Astrocyte (in vitro differentiated cells and primary cell): ENCODE measurements at regions not wholly inside any gene's neighbourhood (a gene's known extent, or its start where the extent isn't known, plus 50 kb on each side); places are given as distances from the start of the nearest gene placed in this dataset.

ENCODE experiments used
- EZH2 ChIP-seq: IDR thresholded peaks from 2 replicates; pipeline ENCODE4 v1.6.1; 2012; ENCODE audit warnings: mild to moderate bottlenecking, low read length, inconsistent platforms; ENCODE audit not compliant: insufficient read depth
- TF ChIP-seq, protein P1 (sequence below): IDR thresholded peaks from 2 replicates; pipeline ENCODE4 v1.5.1; 2011; ENCODE audit warnings: low read depth, mild to moderate bottlenecking, inconsistent platforms, low read length, moderate library complexity; ENCODE audit not compliant: insufficient read depth

DNA sequence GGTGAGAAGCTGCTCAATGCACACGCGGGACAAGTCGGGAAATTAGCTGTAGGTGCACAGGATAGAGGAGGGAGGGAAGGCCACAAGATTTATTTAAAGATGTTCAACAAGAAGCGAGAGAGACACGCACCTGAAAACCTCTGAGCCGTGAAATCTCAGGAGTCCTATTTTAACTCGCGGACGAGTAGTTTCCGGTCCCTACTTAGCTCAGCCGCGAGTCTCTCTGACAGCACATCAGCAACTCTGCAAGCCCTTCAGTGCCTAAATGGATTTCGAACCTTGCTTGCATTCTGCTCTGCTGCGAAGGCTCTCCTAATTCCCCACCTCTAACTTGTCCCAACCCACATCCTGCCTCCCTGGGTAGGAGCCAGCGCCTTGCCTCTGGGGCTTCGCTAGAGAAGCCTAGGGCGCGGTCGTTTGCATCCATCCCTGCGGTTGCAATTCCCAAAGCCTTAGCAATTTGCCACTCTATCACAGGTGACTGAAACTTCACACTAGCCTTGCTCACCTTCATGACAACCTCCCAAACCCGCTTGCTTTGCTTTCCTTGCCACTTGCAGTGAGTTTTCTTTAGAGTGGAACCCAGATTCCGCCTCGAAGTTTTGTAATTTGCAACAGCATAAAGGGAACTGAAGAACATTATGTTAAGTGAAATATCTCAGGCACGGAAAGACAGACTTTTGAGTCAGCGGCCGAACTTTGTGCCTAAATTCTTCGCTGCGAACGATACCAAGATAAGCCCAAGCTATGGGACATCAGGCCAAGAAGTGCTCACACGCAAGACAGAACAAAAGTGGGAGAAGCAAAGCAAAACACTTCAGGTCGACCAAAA is 202.8 kb downstream of the KDM5D start:
- TF ChIP-seq, protein P1, sequence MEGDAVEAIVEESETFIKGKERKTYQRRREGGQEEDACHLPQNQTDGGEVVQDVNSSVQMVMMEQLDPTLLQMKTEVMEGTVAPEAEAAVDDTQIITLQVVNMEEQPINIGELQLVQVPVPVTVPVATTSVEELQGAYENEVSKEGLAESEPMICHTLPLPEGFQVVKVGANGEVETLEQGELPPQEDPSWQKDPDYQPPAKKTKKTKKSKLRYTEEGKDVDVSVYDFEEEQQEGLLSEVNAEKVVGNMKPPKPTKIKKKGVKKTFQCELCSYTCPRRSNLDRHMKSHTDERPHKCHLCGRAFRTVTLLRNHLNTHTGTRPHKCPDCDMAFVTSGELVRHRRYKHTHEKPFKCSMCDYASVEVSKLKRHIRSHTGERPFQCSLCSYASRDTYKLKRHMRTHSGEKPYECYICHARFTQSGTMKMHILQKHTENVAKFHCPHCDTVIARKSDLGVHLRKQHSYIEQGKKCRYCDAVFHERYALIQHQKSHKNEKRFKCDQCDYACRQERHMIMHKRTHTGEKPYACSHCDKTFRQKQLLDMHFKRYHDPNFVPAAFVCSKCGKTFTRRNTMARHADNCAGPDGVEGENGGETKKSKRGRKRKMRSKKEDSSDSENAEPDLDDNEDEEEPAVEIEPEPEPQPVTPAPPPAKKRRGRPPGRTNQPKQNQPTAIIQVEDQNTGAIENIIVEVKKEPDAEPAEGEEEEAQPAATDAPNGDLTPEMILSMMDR: no peak
- no peak for TF ChIP-seq EZH2
